ENCODE measurements at regions not wholly inside any gene's neighbourhood (a gene's known extent, or its start where the extent isn't known, plus 50 kb on each side); places are given as distances from the start of the nearest gene placed in this dataset.

DNA sequence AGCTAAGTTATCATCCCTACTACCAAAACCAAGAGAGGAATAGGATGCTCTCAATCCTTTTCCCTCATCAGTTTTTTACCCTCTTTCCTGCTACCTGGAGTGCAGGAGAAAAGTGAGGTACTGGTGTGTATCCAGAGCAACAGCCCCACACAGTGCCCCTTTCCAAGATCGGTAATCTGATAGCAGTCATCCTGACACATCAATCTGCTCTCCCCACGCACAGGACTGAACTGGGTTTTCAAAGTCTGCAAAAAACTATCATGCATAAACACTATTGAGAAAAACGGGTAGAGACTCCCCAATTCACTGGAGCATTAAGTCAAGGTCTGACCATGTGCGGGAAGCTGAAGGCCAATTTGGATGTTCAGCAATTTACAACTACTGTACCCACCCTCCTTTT, 284.8 kb downstream of the RBM26 start:
- no peaks in the 10 kb centered on the region for H3K4me1 ChIP-seq (ENCODE audit: insufficient read depth, low read length)
- no peaks in the 10 kb centered on the region for H3K79me2 ChIP-seq (ENCODE audit: insufficient read depth, low read length)
- H3K9ac ChIP-seq (ENCODE audit: low read length), result no peak overlapping the region
- Mint-ChIP-seq H3K27ac (ENCODE audit: unreplicated experiment) (no peak overlapping the region), H3K36me3 (ENCODE audit: low read depth, unreplicated experiment) (no peaks in the 10 kb centered on the region), H3K4me1 (ENCODE audit: low read depth, unreplicated experiment) (no peaks in the 10 kb centered on the region), H3K4me3 (ENCODE audit: unreplicated experiment) (no peak overlapping the region), H3K27me3 (ENCODE audit: low read depth, unreplicated experiment) (peaks cover 7% of the 10 kb centered on the region), H3K9me3 (ENCODE audit: unreplicated experiment) (peaks cover 7% of the 10 kb centered on the region)
- no peaks in the 10 kb centered on the region for H3K36me3 ChIP-seq (ENCODE audit: insufficient read depth, low read length)
- no peak overlapping the region for H3K27ac ChIP-seq (ENCODE audit: low read depth, low read length)
- H3K9me3 ChIP-seq (ENCODE audit: insufficient read depth, low read depth, low read length), result no peaks in the 10 kb centered on the region
- DNase-seq (ENCODE audit: low read depth) (no peak), FAIRE-seq (no peak)
- no peaks in the 10 kb centered on the region for H4K20me1 ChIP-seq (ENCODE audit: insufficient read depth, low read length)
- H3K4me3 ChIP-seq (ENCODE audit: insufficient read depth, low read depth, low read length), result no peak overlapping the region
- TF ChIP-seq, protein P1, sequence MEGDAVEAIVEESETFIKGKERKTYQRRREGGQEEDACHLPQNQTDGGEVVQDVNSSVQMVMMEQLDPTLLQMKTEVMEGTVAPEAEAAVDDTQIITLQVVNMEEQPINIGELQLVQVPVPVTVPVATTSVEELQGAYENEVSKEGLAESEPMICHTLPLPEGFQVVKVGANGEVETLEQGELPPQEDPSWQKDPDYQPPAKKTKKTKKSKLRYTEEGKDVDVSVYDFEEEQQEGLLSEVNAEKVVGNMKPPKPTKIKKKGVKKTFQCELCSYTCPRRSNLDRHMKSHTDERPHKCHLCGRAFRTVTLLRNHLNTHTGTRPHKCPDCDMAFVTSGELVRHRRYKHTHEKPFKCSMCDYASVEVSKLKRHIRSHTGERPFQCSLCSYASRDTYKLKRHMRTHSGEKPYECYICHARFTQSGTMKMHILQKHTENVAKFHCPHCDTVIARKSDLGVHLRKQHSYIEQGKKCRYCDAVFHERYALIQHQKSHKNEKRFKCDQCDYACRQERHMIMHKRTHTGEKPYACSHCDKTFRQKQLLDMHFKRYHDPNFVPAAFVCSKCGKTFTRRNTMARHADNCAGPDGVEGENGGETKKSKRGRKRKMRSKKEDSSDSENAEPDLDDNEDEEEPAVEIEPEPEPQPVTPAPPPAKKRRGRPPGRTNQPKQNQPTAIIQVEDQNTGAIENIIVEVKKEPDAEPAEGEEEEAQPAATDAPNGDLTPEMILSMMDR (IDR thresholded peaks at IDR 0.05; ENCODE audit: insufficient read depth, low read depth, low read length), result no peak
- no peak for TF ChIP-seq EZH2 (IDR thresholded peaks at IDR 0.05; ENCODE audit: insufficient read depth, low read length)
- H3K4me2 ChIP-seq (ENCODE audit: low read length), result no peak overlapping the region
- H2AFZ ChIP-seq (ENCODE audit: low read depth, low read length), result no peak overlapping the region
- no peaks in the 10 kb centered on the region for H3K27me3 ChIP-seq (ENCODE audit: insufficient read depth, low read length)

DNA sequence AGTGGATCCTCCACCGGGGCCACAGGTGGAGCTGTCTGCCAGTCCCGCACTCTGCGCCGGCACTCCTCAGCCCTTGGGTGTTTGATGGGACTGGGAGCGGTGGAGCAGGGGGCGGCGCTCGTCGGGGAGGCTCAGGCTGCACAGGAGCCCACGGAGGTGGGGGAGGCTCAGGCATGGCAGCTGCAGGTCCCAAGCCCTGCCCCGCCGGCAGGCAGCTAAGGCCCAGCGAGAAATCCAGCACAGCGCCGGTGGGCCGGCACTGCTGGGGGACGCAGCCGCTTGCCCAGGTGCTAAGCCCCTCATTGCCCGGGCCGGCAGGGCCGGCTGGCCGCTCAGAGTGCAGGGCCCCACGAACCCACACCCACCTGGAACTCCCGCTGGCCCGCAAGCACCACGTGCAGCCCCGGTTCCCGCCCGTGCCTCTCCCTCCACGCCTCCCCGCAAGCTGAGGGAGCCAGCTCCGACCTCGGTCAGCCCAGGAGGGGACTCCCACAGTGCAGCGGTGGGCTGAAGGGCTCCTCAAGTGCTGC, 286.4 kb downstream of the RBM26 start:
- Histone ChIP-seq H3K9ac (ENCODE audit: low read length) (no peak overlapping the region), H4K20me1 (ENCODE audit: insufficient read depth, low read length) (no peaks in the 10 kb centered on the region), H3K79me2 (ENCODE audit: insufficient read depth, low read length) (no peaks in the 10 kb centered on the region), H3K27ac (ENCODE audit: low read depth, low read length) (no peak overlapping the region), H3K4me1 (ENCODE audit: insufficient read depth, low read length) (no peaks in the 10 kb centered on the region), H2AFZ (ENCODE audit: low read depth, low read length) (no peak overlapping the region), H3K4me3 (ENCODE audit: insufficient read depth, low read depth, low read length) (no peak overlapping the region), H3K9me3 (ENCODE audit: insufficient read depth, low read depth, low read length) (no peaks in the 10 kb centered on the region), H3K4me2 (ENCODE audit: low read length) (no peak overlapping the region), H3K36me3 (ENCODE audit: insufficient read depth, low read length) (no peaks in the 10 kb centered on the region), H3K27me3 (ENCODE audit: insufficient read depth, low read length) (no peaks in the 10 kb centered on the region)
- no peaks in the 10 kb centered on the region for H3K36me3 Mint-ChIP-seq (ENCODE audit: low read depth, unreplicated experiment)
- no peak for FAIRE-seq
- no peak overlapping the region for H3K27ac Mint-ChIP-seq (ENCODE audit: unreplicated experiment)
- peaks cover 5% of the 10 kb centered on the region for H3K27me3 Mint-ChIP-seq (ENCODE audit: low read depth, unreplicated experiment)
- DNase-seq (ENCODE audit: low read depth), result no peak
- H3K4me3 Mint-ChIP-seq (ENCODE audit: unreplicated experiment), result no peak overlapping the region
- TF ChIP-seq, protein P1 (IDR thresholded peaks at IDR 0.05; ENCODE audit: insufficient read depth, low read depth, low read length), result no peak
- TF ChIP-seq EZH2 (IDR thresholded peaks at IDR 0.05; ENCODE audit: insufficient read depth, low read length), result no peak
- H3K4me1 Mint-ChIP-seq (ENCODE audit: low read depth, unreplicated experiment), result no peaks in the 10 kb centered on the region
- H3K9me3 Mint-ChIP-seq (ENCODE audit: unreplicated experiment), result peaks cover 4% of the 10 kb centered on the region

DNA sequence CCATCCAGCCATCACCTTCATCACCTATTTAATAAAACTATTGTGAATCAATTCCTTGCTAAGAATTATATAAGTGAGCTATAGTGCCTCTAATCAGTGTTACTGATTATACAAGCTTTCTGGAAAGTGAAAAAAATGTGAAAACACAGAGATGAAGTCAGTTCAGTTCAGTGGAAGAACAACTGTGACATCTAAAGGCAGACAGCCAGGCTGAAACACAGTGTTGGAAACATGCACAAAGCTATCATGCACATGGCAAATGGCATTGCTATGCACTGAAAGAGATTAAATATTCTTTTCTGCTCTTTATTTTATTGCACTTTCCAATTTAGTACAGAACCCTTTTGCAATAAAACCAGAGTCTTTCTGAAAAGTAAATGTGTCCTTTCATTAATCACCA, 294.0 kb downstream of the RBM26 start:
- no peak for FAIRE-seq
- Histone ChIP-seq H3K4me3 (ENCODE audit: insufficient read depth, low read depth, low read length) (no peak overlapping the region), H3K27me3 (ENCODE audit: insufficient read depth, low read length) (no peaks in the 10 kb centered on the region), H3K4me2 (ENCODE audit: low read length) (no peak overlapping the region), H3K36me3 (ENCODE audit: insufficient read depth, low read length) (no peaks in the 10 kb centered on the region), H3K79me2 (ENCODE audit: insufficient read depth, low read length) (no peaks in the 10 kb centered on the region), H3K9me3 (ENCODE audit: insufficient read depth, low read depth, low read length) (no peaks in the 10 kb centered on the region), H3K9ac (ENCODE audit: low read length) (no peak overlapping the region), H3K27ac (ENCODE audit: low read depth, low read length) (no peak overlapping the region), H2AFZ (ENCODE audit: low read depth, low read length) (no peak overlapping the region), H3K4me1 (ENCODE audit: insufficient read depth, low read length) (no peaks in the 10 kb centered on the region), H4K20me1 (ENCODE audit: insufficient read depth, low read length) (no peaks in the 10 kb centered on the region)
- no peaks in the 10 kb centered on the region for H3K36me3 Mint-ChIP-seq (ENCODE audit: low read depth, unreplicated experiment)
- TF ChIP-seq, protein P1 (IDR thresholded peaks at IDR 0.05; ENCODE audit: insufficient read depth, low read depth, low read length), result no peak
- no peak for TF ChIP-seq EZH2 (IDR thresholded peaks at IDR 0.05; ENCODE audit: insufficient read depth, low read length)
- H3K9me3 Mint-ChIP-seq (ENCODE audit: unreplicated experiment), result no peaks in the 10 kb centered on the region
- DNase-seq (ENCODE audit: low read depth), result no peak
- no peak overlapping the region for H3K27ac Mint-ChIP-seq (ENCODE audit: unreplicated experiment)
- H3K27me3 Mint-ChIP-seq (ENCODE audit: low read depth, unreplicated experiment), result no peaks in the 10 kb centered on the region
- no peaks in the 10 kb centered on the region for H3K4me1 Mint-ChIP-seq (ENCODE audit: low read depth, unreplicated experiment)
- H3K4me3 Mint-ChIP-seq (ENCODE audit: unreplicated experiment), result no peak overlapping the region

Data from astrocyte (in vitro differentiated cells and primary cell).